ENCODE measurements at regions not wholly inside any gene's neighbourhood (a gene's known extent, or its start where the extent isn't known, plus 50 kb on each side); places are given as distances from the start of the nearest gene placed in this dataset.

- TF ChIP-seq, protein P1, sequence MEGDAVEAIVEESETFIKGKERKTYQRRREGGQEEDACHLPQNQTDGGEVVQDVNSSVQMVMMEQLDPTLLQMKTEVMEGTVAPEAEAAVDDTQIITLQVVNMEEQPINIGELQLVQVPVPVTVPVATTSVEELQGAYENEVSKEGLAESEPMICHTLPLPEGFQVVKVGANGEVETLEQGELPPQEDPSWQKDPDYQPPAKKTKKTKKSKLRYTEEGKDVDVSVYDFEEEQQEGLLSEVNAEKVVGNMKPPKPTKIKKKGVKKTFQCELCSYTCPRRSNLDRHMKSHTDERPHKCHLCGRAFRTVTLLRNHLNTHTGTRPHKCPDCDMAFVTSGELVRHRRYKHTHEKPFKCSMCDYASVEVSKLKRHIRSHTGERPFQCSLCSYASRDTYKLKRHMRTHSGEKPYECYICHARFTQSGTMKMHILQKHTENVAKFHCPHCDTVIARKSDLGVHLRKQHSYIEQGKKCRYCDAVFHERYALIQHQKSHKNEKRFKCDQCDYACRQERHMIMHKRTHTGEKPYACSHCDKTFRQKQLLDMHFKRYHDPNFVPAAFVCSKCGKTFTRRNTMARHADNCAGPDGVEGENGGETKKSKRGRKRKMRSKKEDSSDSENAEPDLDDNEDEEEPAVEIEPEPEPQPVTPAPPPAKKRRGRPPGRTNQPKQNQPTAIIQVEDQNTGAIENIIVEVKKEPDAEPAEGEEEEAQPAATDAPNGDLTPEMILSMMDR (IDR thresholded peaks at IDR 0.05; ENCODE audit: low read depth, low read length, poor library complexity, severe bottlenecking): no peak
- no peak for TF ChIP-seq EZH2phosphoT487 (IDR thresholded peaks at IDR 0.05; ENCODE audit: borderline replicate concordance, low read length)
Observed at GRCh38 chr9:13369431-13369830, 89.9 kb upstream of the MPDZ start.

Measured in DOHH2 (cell line).